ENCODE measurements at regions not wholly inside any gene's neighbourhood (a gene's known extent, or its start where the extent isn't known, plus 50 kb on each side); places are given as distances from the start of the nearest gene placed in this dataset.
A peak's percentile ranks its signal among the peaks of the same experiment; 100 is the strongest.

DNA sequence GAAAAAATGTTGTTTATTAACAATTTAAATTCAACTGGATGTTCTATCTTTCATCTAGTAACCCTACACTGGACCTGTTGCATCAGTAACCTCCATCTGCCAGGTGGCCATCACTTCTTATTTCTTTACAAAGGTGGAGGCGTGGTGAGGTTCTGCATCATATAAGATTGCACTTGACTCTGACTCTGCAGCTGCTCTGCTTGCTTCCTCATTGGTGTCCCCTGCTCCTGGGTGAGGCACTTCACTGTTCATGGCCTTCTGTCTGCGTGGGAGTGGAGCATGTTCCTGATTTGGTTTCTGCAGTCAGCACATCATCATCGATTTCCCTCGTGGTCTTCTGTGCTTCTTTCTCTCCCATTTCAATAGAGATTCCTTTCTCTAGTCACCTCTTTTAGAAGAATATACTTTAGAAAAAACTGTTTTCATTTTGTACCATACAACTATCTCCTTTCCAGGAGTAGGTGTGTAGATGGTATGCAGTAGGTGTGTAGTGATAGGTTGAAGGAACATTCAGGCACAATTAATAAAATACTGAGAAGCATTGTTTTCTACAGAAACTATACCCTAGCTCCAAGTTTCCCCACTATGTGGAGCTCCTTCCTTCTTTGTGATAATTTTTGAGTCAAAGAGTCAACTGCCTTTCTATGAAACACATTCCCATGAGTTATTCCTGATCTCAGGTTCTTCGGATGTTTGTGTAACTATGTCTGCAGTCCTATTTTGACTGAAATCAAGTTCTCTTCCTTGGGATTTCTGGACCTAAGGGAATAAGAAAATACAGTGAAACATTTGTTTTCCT lies 231.7 kb upstream of the CNTNAP2 start (continued):
- TF ChIP-seq NKRF (IDR thresholded peaks at IDR 0.05; ENCODE audit: borderline replicate concordance), result no peak
- TF ChIP-seq NUFIP1 (IDR thresholded peaks at IDR 0.05; ENCODE audit: partially characterized antibody), result no peak
- no peak for TF ChIP-seq POLR2AphosphoS2 (IDR thresholded peaks at IDR 0.05; ENCODE audit: low read length)
- no peak for TF ChIP-seq DDX20 (tag; IDR thresholded peaks at IDR 0.05; ENCODE audit: low read depth)

- Histone ChIP-seq H3K4me3 (no peak overlapping the region), H3K9me1 (ENCODE audit: control insufficient read depth, insufficient read depth, low read length) (no peaks in the 10 kb centered on the region), H3K27me3 (ENCODE audit: control insufficient read depth in 2 of 2, insufficient read depth in 2 of 2, low read length in 2 of 2) (no peaks in the 10 kb centered on the region), H3K4me1 (replicated peaks in 1 of 2; ENCODE audit: control insufficient read depth in 2 of 2, insufficient read depth in 2 of 2, low read length in 2 of 2) (no peaks in the 10 kb centered on the region), H3K4me2 (ENCODE audit: insufficient read depth, low read length) (no peak overlapping the region), H3K79me2 (ENCODE audit: control insufficient read depth, insufficient read depth, low read length) (peaks cover 8% of the 10 kb centered on the region; the same call in 2 of the 3 replicates), H3K9ac (ENCODE audit: insufficient read depth in 1 of 2, low read depth in 2 of 2, low read length in 2 of 2) (no peak overlapping the region), H3K36me3 (ENCODE audit: control insufficient read depth, insufficient read depth, low read length) (peaks cover 6% of the 10 kb centered on the region; the same call in 1 of the 3 replicates), H3K27ac (ENCODE audit: extremely low read depth, low read depth, low read length) (no peak overlapping the region), H3K9me3 (replicated peaks; ENCODE audit: control insufficient read depth, insufficient read depth, low read depth, low read length) (no peaks in the 10 kb centered on the region), H4K20me1 (replicated peaks; ENCODE audit: control insufficient read depth, insufficient read depth, low read length) (no peaks in the 10 kb centered on the region), H2AFZ (ENCODE audit: low read depth, low read length) (no peak overlapping the region)
- intact Hi-C loops (cut with micrococcal nuclease), result no loop called here
- POLR2A ChIA-PET, result no interaction called here
- no peak for FAIRE-seq
- no TSS peak for BruUV-seq (replicated peaks)
- DNase-seq (ENCODE audit: extremely low read depth in 1 of 4, low spot score in 3 of 4), result no peak
- WGBS (ENCODE audit: insufficient coverage, low coverage, missing lambda C conversion rate), result 58% methylated on average over 1 of the region's 1 CpG
- CTCF ChIA-PET (ENCODE audit: low intra/inter-chr PET ratio), result no interaction called here
- in situ Hi-C loops (cut with MboI), result no loop called here
- ATAC-seq, result no peak
- TF ChIP-seq SPI1 (IDR thresholded peaks at IDR 0.05; ENCODE audit: borderline replicate concordance, low read depth, low read length) (no peak), ZNF592 (IDR thresholded peaks at IDR 0.05) (no peak), TGIF2 (CRISPR knock-in tag; IDR thresholded peaks at IDR 0.05) (no peak), NCOA6 (IDR thresholded peaks at IDR 0.05) (no peak), ZNF436 (CRISPR knock-in tag; IDR thresholded peaks at IDR 0.05) (no peak), CEBPG (CRISPR knock-in tag; IDR thresholded peaks at IDR 0.05) (no peak), CEBPG (tag; conservative IDR thresholded peaks at IDR 0.05 in 1 of 2, IDR thresholded peaks at IDR 0.05 in 1 of 2) (peak in 1 of 2 experiments; percentile 80; a peak in 2 of 4 replicates)
These were observed 240.2 kb upstream of the CNTNAP2 start for GRCh38 chr7:145876376-145876775.

All from K562 (cell line).